SK-N-SH (cell line): ENCODE measurements at regions not wholly inside any gene's neighbourhood (a gene's known extent, or its start where the extent isn't known, plus 50 kb on each side); places are given as distances from the start of the nearest gene placed in this dataset.

Experiments used
- CTCF ChIA-PET: fragments of 300-600, 350-600 bp; formaldehyde crosslinking; extraction: SDS; loops from one replicate; lab custom pipeline; 2021; lab: Yijun Ruan, JAX
- POLR2A ChIA-PET: fragments of 350-600 bp; sonication (Branson Sonifier 250); formaldehyde crosslinking; extraction: SDS; loops from one replicate; lab custom pipeline; 2020; ENCODE audit warnings: antibody characterized with exemption, inconsistent platforms; lab: Yijun Ruan, JAX
- DNase-seq: peaks from one replicate; pipeline ENCODE4 v3.0.0; 2012
- H2AFZ ChIP-seq: fragments of 200-600 bp; sonication (generic); 2 replicates; pipeline ENCODE4 v1.8.1; 2016; ENCODE audit warnings: antibody characterized with exemption, mild to moderate bottlenecking, low read depth
- H3F3A ChIP-seq: fragments of 200-600 bp; sonication (generic); replicated peaks from 2 replicates; pipeline ENCODE3; 2016; ENCODE audit warnings: antibody characterized with exemption, mild to moderate bottlenecking; ENCODE audit not compliant: insufficient read depth
- H3K27ac ChIP-seq, 2 experiments: fragments of 200-500 bp in 1 of 2; fragments of 200-600 bp in 1 of 2; sonication (Bioruptor generic) in 1 of 2; sonication (generic), shearing (Covaris generic) in 1 of 2; 2 replicates each; pipeline versions ENCODE4 v1.5.1 to v1.6.1; 2014 to 2016; ENCODE audit warnings: low read depth in 2 of 2, inconsistent platforms in 1 of 2, low read length in 1 of 2, mild to moderate bottlenecking in 1 of 2, mixed read lengths in 1 of 2
- H3K27me3 ChIP-seq: fragments of 200-600 bp; sonication (generic), shearing (Covaris generic); 2 replicates; pipeline ENCODE4 v1.6.1; 2016; ENCODE audit warnings: mixed run types; ENCODE audit not compliant: insufficient read depth
- H3K36me3 ChIP-seq, 2 experiments: fragments of 200-500 bp in 1 of 2; fragments of 200-600 bp in 1 of 2; sonication (Bioruptor generic) in 1 of 2; sonication (generic) in 1 of 2; replicated peaks in 1 of 2; 2 replicates each; pipeline versions ENCODE3 to v1.5.1; 2014 to 2016; ENCODE audit warnings: low read length in 1 of 2, mild to moderate bottlenecking in 1 of 2; ENCODE audit not compliant: insufficient read depth in 2 of 2, control insufficient read depth in 1 of 2
- H3K4me1 ChIP-seq, 2 experiments: fragments of 200-500 bp in 1 of 2; fragments of 200-600 bp in 1 of 2; sonication (Bioruptor generic) in 1 of 2; sonication (generic), shearing (Covaris generic) in 1 of 2; 2 replicates each; pipeline versions ENCODE4 v1.5.1 to v1.6.1; 2014 to 2016; ENCODE audit warnings: low read depth in 1 of 2, low read length in 1 of 2, mixed run types in 1 of 2; ENCODE audit not compliant: insufficient read depth in 2 of 2, control insufficient read depth in 1 of 2
- H3K4me2 ChIP-seq: fragments of 200-600 bp; sonication (generic), shearing (Covaris generic); 2 replicates; pipeline ENCODE4 v1.6.1; 2017; ENCODE audit warnings: mixed run types
- H3K4me3 ChIP-seq, 2 experiments: fragments of 200-500 bp in 1 of 2; fragments of 200-600 bp in 1 of 2; sonication (Bioruptor generic) in 1 of 2; sonication (generic), shearing (Covaris generic) in 1 of 2; 2 replicates each; pipeline versions ENCODE4 v1.5.1 to v1.8.1; 2014 to 2016; ENCODE audit warnings: low read depth in 2 of 2, inconsistent platforms in 1 of 2, low read length in 1 of 2, mild to moderate bottlenecking in 1 of 2, mixed read lengths in 1 of 2, moderate library complexity in 1 of 2
- H3K79me2 ChIP-seq: fragments of 200-600 bp; sonication (generic); 2 replicates; pipeline ENCODE4 v1.8.1; 2017; ENCODE audit warnings: mild to moderate bottlenecking; ENCODE audit not compliant: insufficient read depth
- H3K9ac ChIP-seq: fragments of 200-600 bp; sonication (generic); 2 replicates; pipeline ENCODE4 v1.6.1; 2017; ENCODE audit warnings: mixed run types
- H3K9me2 ChIP-seq: fragments of 200-600 bp; sonication (generic); 2 replicates; pipeline ENCODE4 v1.6.1; 2017; ENCODE audit warnings: mixed run types
- H3K9me3 ChIP-seq: fragments of 200-600 bp; sonication (generic); 2 replicates; pipeline ENCODE4 v1.6.1; 2017; ENCODE audit warnings: mixed run types, mild to moderate bottlenecking, moderate library complexity
- H4K20me1 ChIP-seq: fragments of 200-600 bp; sonication (generic); 2 replicates; pipeline ENCODE4 v1.6.1; 2017; ENCODE audit warnings: mild to moderate bottlenecking, mixed run types; ENCODE audit not compliant: insufficient read depth
- CHD2 ChIP-seq: fragments of 150-350 bp; IDR thresholded peaks from 2 replicates; pipeline ENCODE4 v1.6.1; 2018; ENCODE audit warnings: low read length; ENCODE audit not compliant: partially characterized antibody
- CTCF ChIP-seq: fragments of 200-600 bp; sonication (generic); IDR thresholded peaks from 2 replicates; pipeline ENCODE4 v1.6.1; 2017; ENCODE audit warnings: antibody characterized with exemption, mild to moderate bottlenecking, moderate library complexity
- EZH2phosphoT487 ChIP-seq: fragments of 200-600 bp; sonication (generic); IDR thresholded peaks from 2 replicates; pipeline ENCODE4 v1.6.1; 2017; ENCODE audit warnings: low read depth, mixed run types, mild to moderate bottlenecking, antibody characterized with exemption, moderate library complexity, borderline replicate concordance
- FOXJ3 ChIP-seq: sonication (generic); formaldehyde crosslinking; IDR thresholded peaks from 2 replicates; pipeline ENCODE4 v1.5.1; 2020; ENCODE audit warnings: mild to moderate bottlenecking, missing genetic modification reagents
- FOXM1 ChIP-seq: IDR thresholded peaks from 2 replicates; pipeline ENCODE4 v1.4.0; 2012; ENCODE audit warnings: low read depth, mild to moderate bottlenecking
- GABPA ChIP-seq: IDR thresholded peaks from 2 replicates; pipeline ENCODE4 v1.4.0; 2012; ENCODE audit warnings: low read depth, mild to moderate bottlenecking
- IRF3 ChIP-seq: fragments of 150-350 bp; IDR thresholded peaks from 2 replicates; pipeline ENCODE4 v1.6.1; 2016; ENCODE audit warnings: mild to moderate bottlenecking, low read depth, low read length
- JUND ChIP-seq: IDR thresholded peaks from 2 replicates; pipeline ENCODE4 v1.4.0; 2012
- MAX ChIP-seq: IDR thresholded peaks from 2 replicates; pipeline ENCODE4 v1.4.0; 2012; ENCODE audit warnings: low read depth
- POLR2AphosphoS5 ChIP-seq: IDR thresholded peaks from 2 replicates; pipeline ENCODE4 v1.6.1; 2012; ENCODE audit warnings: low read depth, low read length
- REST ChIP-seq: IDR thresholded peaks from 2 replicates; pipeline ENCODE4 v1.6.1; 2012; ENCODE audit warnings: mild to moderate bottlenecking, low read depth, low read length, moderate library complexity
- SIN3A ChIP-seq: IDR thresholded peaks from 2 replicates; pipeline ENCODE4 v1.6.1; 2012; ENCODE audit warnings: low read depth, mild to moderate bottlenecking, low read length, moderate library complexity, borderline replicate concordance
- SMC3 ChIP-seq: IDR thresholded peaks from 2 replicates; pipeline ENCODE4 v1.6.1; 2012; ENCODE audit warnings: low read depth, low read length, improper control_type of control experiment
- TAF1 ChIP-seq: IDR thresholded peaks from 2 replicates; pipeline ENCODE4 v1.6.1; 2012; ENCODE audit warnings: low read depth, mild to moderate bottlenecking, low read length, moderate library complexity, borderline replicate concordance
- TCF12 ChIP-seq: IDR thresholded peaks from 2 replicates; pipeline ENCODE4 v1.4.0; 2012
- TEAD4 ChIP-seq: IDR thresholded peaks from 2 replicates; pipeline ENCODE4 v1.4.0; 2012; ENCODE audit warnings: mild to moderate bottlenecking, borderline replicate concordance; ENCODE audit not compliant: insufficient read depth
- USF1 ChIP-seq: IDR thresholded peaks from 2 replicates; pipeline ENCODE4 v1.4.0; 2012; ENCODE audit warnings: low read depth, borderline replicate concordance
- USF2 ChIP-seq: fragments of 150-350 bp; IDR thresholded peaks from 2 replicates; pipeline ENCODE4 v1.6.1; 2017; ENCODE audit warnings: antibody characterized with exemption, low read length, low read depth, borderline replicate concordance
- WGBS: methylation state at CpG from one replicate; pipeline ENCODE4 v1.1.6; 2017; ENCODE audit warnings: low lambda C conversion rate; 5-methylcytosine and 5-hydroxymethylcytosine counted together

- Histone ChIP-seq H3K9ac (no peak overlapping the region), H3K27ac (no peak overlapping the region), H3K36me3 (no peaks in the 10 kb centered on the region), H3K9me3 (no peaks in the 10 kb centered on the region), H3K4me2 (no peak overlapping the region), H3K27me3 (no peaks in the 10 kb centered on the region), H4K20me1 (no peaks in the 10 kb centered on the region), H3K79me2 (no peaks in the 10 kb centered on the region), H3K4me1 (peaks cover 0 to 7% of the 10 kb centered on the region in 2 experiments; a peak in 1 of 4 replicates), H2AFZ (no peak overlapping the region), H3K4me3 (no peak overlapping the region), H3K9me2 (no peaks in the 10 kb centered on the region), H3F3A (no peaks in the 10 kb centered on the region)
- no peak for TF ChIP-seq POLR2AphosphoS5
- TF ChIP-seq MAX, result no peak
- no peak for TF ChIP-seq TAF1
- no peak for TF ChIP-seq FOXM1
- no peak for TF ChIP-seq TCF12
- CTCF ChIA-PET, result interaction anchor here (0.7 to 4.2 kb wide), 5 partner anchors 242 to 258 kb away, joined by 3 to 19 read pairs (median 6); partner anchors contain the start of gene SPO11
- DNase-seq, result no peak
- WGBS, result 18% methylated on average over 7 of the region's 7 CpGs
- POLR2A ChIA-PET, result no interaction called here
Measured at GRCh38 chr20:57087705-57088104, 178.7 kb downstream of the BMP7 start.

- Histone ChIP-seq H3K9ac (no peak overlapping the region), H3K27me3 (no peaks in the 10 kb centered on the region), H3K79me2 (no peaks in the 10 kb centered on the region), H3K9me2 (no peaks in the 10 kb centered on the region), H3F3A (no peaks in the 10 kb centered on the region), H4K20me1 (no peaks in the 10 kb centered on the region), H3K4me3 (no peak overlapping the region), H3K27ac (no peak overlapping the region), H3K4me2 (no peak overlapping the region), H2AFZ (no peak overlapping the region), H3K9me3 (no peaks in the 10 kb centered on the region), H3K36me3 (no peaks in the 10 kb centered on the region), H3K4me1 (peaks cover 0 to 7% of the 10 kb centered on the region in 2 experiments; a peak in 1 of 4 replicates)
- 2% methylated on average over 6 of the region's 6 CpGs for WGBS
- CTCF ChIA-PET, result interaction anchor here (0.7 to 4.2 kb wide), 4 partner anchors 244 to 258 kb away, joined by 3 to 19 read pairs (median 10); no protein-coding TSS in a partner anchor
- no peak for TF ChIP-seq USF2
- no peak for TF ChIP-seq IRF3
- TF ChIP-seq SIN3A, result no peak
- no peak for TF ChIP-seq JUND
- no peak for TF ChIP-seq CHD2
- no peak for TF ChIP-seq TEAD4
- TF ChIP-seq REST, result no peak
- no peak for TF ChIP-seq TCF12
- no peak for TF ChIP-seq EZH2phosphoT487
- TF ChIP-seq CTCF, result no peak
- no peak for TF ChIP-seq FOXJ3 (CRISPR knock-in tag)
- TF ChIP-seq USF1, result no peak
- TF ChIP-seq GABPA, result no peak
- TF ChIP-seq TAF1, result no peak
- no peak for TF ChIP-seq SMC3
- no peak for DNase-seq
- POLR2A ChIA-PET, result no interaction called here
Measured at GRCh38 chr20:57088436-57088835, 178.0 kb downstream of the BMP7 start.
